Central memory CD8-positive, alpha-beta T cell (primary cell): ENCODE measurements at regions not wholly inside any gene's neighbourhood (a gene's known extent, or its start where the extent isn't known, plus 50 kb on each side); places are given as distances from the start of the nearest gene placed in this dataset.
A peak's percentile ranks its signal among the peaks of the same experiment; 100 is the strongest.
"Not testable (repeated sequence)": the region's sequence is repeated elsewhere in the genome, so short reads cannot be mapped to it uniquely, and the experiment has no call there.

Experiments
- ATAC-seq: fragments of 150-1000 bp; cut with Tn5 transposase; replicated peaks from 2 replicates; pipeline ENCODE4 v1.10.0; 2022; ENCODE audit warnings: mild to moderate bottlenecking, moderate FRiP score, moderate number of reproducible peaks; ENCODE audit not compliant: poor library complexity, severe bottlenecking; ENCODE audit errors: extremely low read depth
- DNase-seq, 2 donors: peaks; one replicate each; pipeline ENCODE4 v3.0.0; 2021; ENCODE audit warnings: low spot score in 2 of 2
- H3K27ac Mint-ChIP-seq: one replicate; pipeline ENCODE4 v1.8.0; 2022; ENCODE audit warnings: low read depth, mild to moderate bottlenecking, moderate library complexity, mixed read lengths
- H3K27me3 Mint-ChIP-seq: one replicate; pipeline ENCODE4 v1.8.0; 2022; ENCODE audit warnings: mixed read lengths
- H3K36me3 Mint-ChIP-seq: one replicate; pipeline ENCODE4 v1.8.0; 2022; ENCODE audit warnings: mild to moderate bottlenecking, moderate library complexity, mixed read lengths; ENCODE audit not compliant: insufficient read depth
- H3K4me1 Mint-ChIP-seq: one replicate; pipeline ENCODE4 v1.8.0; 2022; ENCODE audit warnings: mixed read lengths
- H3K4me3 Mint-ChIP-seq: one replicate; pipeline ENCODE4 v1.8.0; 2022; ENCODE audit warnings: mild to moderate bottlenecking, moderate library complexity, mixed read lengths
- H3K9me3 Mint-ChIP-seq: one replicate; pipeline ENCODE4 v1.8.0; 2022; ENCODE audit warnings: mixed read lengths

DNA sequence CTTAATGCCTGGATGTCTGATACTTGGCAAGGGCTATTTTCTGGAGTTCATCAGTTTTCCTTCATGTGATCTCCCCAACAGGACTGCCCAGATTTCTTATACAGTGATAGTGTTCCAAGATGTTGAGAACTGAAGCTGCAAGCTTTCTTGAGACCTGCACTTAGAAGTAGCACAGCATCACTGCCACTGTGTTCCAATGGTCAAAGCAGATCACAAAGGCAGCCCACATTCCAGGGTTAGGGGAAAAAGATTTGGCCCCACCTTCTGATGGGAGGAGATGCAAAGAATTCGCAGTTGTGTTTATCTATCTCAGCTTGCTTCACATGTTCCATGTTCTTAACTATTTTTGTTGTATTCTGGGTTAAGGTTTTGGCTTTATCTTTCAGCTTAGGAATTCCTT lies 78.2 kb downstream of the GPX5 start:
- no peak for DNase-seq
- H3K9me3 Mint-ChIP-seq = peaks cover 5% of the 10 kb centered on the region
- no peaks in the 10 kb centered on the region for H3K36me3 Mint-ChIP-seq
- H3K27me3 Mint-ChIP-seq = peaks cover 68% of the 10 kb centered on the region
- H3K27ac Mint-ChIP-seq = no peak overlapping the region
- H3K4me3 Mint-ChIP-seq = no peak overlapping the region
- no peaks in the 10 kb centered on the region for H3K4me1 Mint-ChIP-seq
- ATAC-seq = no peak

DNA sequence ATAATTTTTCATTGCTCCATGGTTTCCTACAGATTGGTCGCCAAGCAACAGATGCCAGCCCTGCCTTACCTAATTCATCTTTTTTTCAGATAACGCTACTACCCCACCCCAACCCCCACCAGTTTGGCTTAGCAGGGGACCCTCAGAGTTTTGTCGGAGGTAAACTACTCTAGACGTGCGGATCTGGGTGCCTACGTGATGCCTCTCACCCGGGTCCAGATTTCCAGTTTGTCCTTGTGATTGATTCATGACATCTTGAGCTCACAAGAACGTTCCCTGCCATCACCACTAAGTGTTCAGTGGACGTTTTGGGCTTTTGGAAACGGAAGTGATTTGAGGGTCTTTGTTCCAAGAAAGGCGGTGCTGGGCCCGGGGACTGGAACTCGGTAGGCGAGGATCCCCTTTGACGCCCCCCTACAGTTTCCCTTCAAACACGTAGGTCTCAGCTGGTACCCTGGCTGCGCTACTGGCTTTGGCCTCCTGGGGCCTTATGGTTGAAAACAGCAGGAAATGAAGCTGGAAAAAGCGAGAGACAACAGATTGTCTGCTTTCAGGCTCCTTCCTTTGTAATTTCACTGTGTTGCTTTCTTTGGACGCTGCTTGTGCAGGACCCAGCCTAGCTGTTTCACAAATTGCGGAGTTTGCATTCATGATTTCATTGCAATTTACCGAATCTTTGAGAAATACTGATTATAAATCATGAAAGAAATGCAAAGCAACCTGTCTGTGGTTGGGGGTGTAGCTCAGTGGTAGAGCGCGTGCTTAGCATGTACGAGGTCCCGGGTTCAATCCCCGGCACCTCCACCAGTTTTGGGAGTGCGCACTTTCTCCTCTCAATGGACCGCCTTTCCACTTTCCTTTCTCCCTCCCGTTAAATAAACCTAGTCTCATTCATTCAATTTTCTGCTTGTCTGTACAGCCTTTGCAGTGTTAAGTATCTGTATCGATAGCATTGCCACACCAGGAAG lies 81.0 kb downstream of the GPX5 start:
- Mint-ChIP-seq H3K36me3 (no peaks in the 10 kb centered on the region), H3K4me3 (no peak overlapping the region), H3K4me1 (no peaks in the 10 kb centered on the region), H3K27me3 (peaks cover 84% of the 10 kb centered on the region), H3K27ac (peak overlapping the region; percentile 54), H3K9me3 (no peaks in the 10 kb centered on the region)
- no peak for DNase-seq
- ATAC-seq = no peak

DNA sequence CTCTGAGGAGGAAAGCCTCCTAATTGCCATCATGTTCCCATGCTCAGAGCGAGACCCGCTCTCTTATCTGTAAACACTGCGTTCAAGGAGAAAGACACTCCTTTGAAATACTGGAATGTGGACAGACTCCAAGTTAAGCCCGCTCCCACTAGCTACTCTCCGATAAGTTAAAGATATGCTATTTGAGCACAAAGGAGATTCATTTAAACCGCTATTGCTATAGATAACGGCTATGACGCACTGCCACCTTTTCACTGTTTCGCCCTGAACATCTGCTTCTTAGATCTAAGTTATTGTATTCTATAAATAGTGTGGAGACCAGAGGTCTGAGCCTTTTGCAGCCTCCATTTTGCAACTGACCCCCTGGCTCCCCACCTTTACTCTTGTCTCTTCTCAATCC lies 82.3 kb downstream of the GPX5 start:
- H3K27me3 Mint-ChIP-seq = peaks cover 97% of the 10 kb centered on the region
- no peak overlapping the region for H3K4me3 Mint-ChIP-seq
- H3K9me3 Mint-ChIP-seq = no peaks in the 10 kb centered on the region
- DNase-seq (no peak), ATAC-seq (no peak)
- no peak overlapping the region for H3K27ac Mint-ChIP-seq
- no peaks in the 10 kb centered on the region for H3K4me1 Mint-ChIP-seq
- no peaks in the 10 kb centered on the region for H3K36me3 Mint-ChIP-seq

DNA sequence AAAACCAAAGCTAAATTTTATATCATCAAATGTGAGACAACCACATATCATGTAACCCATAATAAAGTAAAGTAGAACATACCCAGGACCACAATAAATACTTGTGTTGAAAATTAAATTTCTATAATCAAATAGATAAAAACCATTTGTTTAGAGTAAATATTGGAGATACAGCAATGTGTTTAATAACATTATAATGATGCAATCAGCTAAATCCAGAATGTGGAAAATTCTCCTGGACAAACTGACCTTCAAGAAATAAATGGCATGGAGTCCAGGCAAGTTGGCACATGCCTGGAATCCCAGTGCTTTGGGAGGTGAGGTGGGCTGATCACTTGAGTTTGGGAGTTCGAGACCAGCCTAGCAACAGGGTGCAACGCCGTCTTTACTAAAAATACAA lies 84.0 kb downstream of the GPX5 start:
- no peak overlapping the region for H3K27ac Mint-ChIP-seq
- peaks cover 2% of the 10 kb centered on the region for H3K36me3 Mint-ChIP-seq
- no peaks in the 10 kb centered on the region for H3K9me3 Mint-ChIP-seq
- H3K4me1 Mint-ChIP-seq = no peaks in the 10 kb centered on the region
- no peak overlapping the region for H3K4me3 Mint-ChIP-seq
- ATAC-seq (no peak), DNase-seq (no peak)
- H3K27me3 Mint-ChIP-seq = peaks cover 98% of the 10 kb centered on the region

DNA sequence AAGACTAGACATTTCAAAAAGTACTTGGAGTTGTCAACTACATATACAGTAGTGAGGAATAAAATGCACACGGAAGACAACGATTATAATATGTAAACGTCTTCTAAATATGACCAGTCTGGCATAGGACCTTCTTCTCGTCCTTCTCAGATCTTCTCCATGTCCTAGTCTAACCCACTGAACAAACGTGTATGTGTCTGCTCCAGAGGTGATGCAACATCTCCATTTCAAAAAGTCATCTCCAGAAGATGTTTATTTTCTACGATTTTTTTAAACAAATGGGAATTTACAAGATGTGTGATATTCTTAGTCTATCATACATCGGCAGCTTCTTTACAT lies 89.9 kb downstream of the GPX5 start:
- peaks cover 88% of the 10 kb centered on the region for H3K27me3 Mint-ChIP-seq
- H3K36me3 Mint-ChIP-seq = peaks cover 2% of the 10 kb centered on the region
- no peak for ATAC-seq
- H3K4me3 Mint-ChIP-seq = no peak overlapping the region
- no peak overlapping the region for H3K27ac Mint-ChIP-seq
- no peaks in the 10 kb centered on the region for H3K9me3 Mint-ChIP-seq
- no peak for DNase-seq
- H3K4me1 Mint-ChIP-seq = no peaks in the 10 kb centered on the region

DNA sequence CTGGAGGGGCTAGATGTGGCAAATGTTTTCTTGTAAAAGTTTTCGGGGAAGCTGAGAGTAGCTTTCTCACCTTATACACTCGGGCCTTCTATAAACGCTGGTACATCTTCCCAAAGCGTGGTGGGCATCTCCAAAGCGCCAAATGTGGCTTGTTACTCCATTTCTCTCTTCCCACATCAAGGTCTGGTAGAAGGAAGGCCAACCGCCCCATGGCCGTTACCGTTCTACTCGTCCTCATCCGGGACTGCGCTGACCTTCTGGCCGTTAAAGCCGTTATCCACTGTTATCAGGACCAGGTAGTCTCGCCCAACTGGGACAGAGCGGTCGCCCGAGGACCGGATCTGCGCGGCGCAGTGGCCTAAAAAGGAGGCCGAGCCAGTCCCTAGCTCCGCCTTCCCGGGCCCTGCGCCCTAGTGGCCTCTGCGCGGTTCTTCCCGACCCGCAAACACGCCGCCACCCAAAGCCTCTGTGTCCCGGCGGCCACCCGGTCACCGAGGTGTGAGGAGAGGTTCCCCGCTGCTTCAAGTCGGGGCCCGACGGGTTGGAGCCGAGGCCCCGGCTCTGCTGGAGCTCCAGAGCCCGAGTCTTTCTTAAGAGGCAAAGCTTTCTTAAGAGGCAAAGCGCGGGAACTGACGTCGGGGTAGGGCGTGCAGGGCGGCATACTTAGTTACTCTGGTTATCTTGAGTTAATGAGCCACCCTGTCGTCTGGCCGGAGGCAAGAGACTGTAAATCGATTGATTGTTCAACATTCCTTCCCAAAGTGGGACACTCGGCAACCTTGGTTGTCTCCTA lies 90.5 kb downstream of the GPX5 start:
- Mint-ChIP-seq H3K27me3 (peaks cover 88% of the 10 kb centered on the region), H3K4me1 (no peaks in the 10 kb centered on the region), H3K9me3 (no peaks in the 10 kb centered on the region), H3K36me3 (peaks cover 2% of the 10 kb centered on the region), H3K27ac (no peak overlapping the region), H3K4me3 (no peak overlapping the region)
- ATAC-seq = no peak
- no peak for DNase-seq

DNA sequence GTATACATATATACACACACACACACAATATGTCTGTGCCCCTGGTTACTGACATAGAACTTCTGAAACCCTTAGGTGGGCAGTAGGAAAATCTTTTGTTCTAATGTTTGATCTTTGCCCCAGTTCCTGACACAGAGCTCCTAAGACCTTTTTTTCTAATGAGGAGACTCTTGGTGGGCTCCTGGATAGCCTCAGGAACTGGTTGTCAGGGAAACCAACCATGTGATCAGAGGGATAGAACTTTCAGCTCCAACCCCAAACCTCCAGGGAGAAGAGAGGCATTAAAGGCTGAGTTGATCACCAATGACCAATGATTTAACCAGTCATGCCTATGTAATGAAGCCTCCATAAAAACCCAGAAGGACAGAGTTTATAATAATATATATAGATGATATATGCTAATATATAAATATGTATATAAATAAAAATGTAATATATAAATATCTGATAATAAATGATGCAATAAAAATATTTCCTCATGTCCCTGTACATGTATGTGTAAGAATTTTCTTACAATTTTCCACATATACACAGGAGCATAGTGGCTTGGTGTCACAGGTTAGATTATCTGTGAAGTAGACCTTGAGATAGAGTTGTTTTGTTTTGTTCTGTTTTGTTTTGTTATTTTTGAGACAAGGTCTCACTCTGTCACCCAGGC lies 93.3 kb downstream of the GPX5 start:
- Mint-ChIP-seq H3K4me1 (no peaks in the 10 kb centered on the region), H3K4me3 (no peak overlapping the region), H3K27me3 (peaks cover 69% of the 10 kb centered on the region), H3K36me3 (no peaks in the 10 kb centered on the region), H3K9me3 (no peaks in the 10 kb centered on the region), H3K27ac (no peak overlapping the region)
- ATAC-seq = no peak
- no peak for DNase-seq

DNA sequence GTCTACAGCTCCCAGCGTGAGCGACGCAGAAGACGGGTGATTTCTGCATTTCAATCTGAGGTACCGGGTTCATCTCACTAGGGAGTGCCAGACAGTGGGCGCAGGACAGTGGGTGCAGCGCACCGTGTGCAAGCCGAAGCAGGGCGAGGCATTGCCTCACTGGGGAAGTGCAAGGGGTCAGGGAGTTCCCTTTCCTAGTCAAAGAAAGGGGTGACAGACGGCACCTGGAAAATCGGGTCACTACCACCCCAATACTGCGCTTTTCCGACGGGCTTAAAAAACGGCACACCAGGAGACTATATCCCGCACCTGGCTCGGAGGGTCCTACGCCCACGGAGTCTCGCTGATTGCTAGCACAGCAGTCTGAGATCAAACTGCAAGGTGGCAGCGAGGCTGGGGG lies 95.6 kb downstream of the GPX5 start:
- H3K27ac Mint-ChIP-seq, H3K9me3 Mint-ChIP-seq, DNase-seq, ATAC-seq, H3K4me3 Mint-ChIP-seq, H3K36me3 Mint-ChIP-seq, H3K4me1 Mint-ChIP-seq: not testable (repeated sequence)
- H3K27me3 Mint-ChIP-seq = peaks cover 49% of the 10 kb centered on the region

DNA sequence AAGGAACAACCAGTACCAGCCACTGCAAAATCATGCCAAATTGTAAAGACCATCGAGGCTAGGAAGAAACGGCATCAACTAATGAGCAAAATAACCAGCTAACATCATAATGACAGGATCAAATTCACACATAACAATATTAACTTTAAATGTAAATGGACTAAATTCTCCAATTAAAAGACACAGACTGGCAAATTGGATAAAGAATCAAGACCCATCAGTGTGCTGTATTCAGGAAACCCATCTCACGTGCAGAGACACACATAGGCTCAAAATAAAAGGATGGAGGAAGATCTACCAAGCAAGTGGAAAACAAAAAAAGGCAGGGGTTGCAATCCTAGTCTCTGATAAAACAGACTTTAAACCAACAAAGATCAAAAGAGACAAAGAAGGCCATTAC lies 97.6 kb downstream of the GPX5 start:
- H3K27me3 Mint-ChIP-seq = peaks cover 30% of the 10 kb centered on the region

DNA sequence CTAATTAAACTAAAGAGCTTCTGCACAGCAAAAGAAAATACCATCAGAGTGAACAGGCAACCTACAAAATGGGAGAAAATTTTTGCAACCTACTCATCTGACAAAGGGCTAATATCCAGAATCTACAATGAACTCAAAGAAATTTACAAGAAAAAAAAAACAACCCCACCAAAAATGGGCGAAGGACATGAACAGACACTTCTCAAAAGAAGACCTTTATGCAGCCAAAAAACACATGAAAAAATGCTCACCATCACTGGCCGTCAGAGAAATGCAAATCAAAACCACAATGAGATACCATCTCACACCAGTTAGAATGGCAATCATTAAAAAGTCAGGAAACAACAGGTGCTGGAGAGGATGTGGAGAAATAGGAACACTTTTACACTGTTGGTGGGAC lies 100.7 kb downstream of the GPX5 start:
- not testable (repeated sequence) for H3K36me3 Mint-ChIP-seq, H3K4me1 Mint-ChIP-seq, ATAC-seq, DNase-seq, H3K27ac Mint-ChIP-seq, H3K9me3 Mint-ChIP-seq, H3K4me3 Mint-ChIP-seq
- H3K27me3 Mint-ChIP-seq = peaks cover 26% of the 10 kb centered on the region

More for the DNA sequence above, 97.6 kb downstream of the GPX5 start:
- DNase-seq, H3K27ac Mint-ChIP-seq, H3K4me3 Mint-ChIP-seq, H3K36me3 Mint-ChIP-seq, H3K4me1 Mint-ChIP-seq, H3K9me3 Mint-ChIP-seq, ATAC-seq: not testable (repeated sequence)

DNA sequence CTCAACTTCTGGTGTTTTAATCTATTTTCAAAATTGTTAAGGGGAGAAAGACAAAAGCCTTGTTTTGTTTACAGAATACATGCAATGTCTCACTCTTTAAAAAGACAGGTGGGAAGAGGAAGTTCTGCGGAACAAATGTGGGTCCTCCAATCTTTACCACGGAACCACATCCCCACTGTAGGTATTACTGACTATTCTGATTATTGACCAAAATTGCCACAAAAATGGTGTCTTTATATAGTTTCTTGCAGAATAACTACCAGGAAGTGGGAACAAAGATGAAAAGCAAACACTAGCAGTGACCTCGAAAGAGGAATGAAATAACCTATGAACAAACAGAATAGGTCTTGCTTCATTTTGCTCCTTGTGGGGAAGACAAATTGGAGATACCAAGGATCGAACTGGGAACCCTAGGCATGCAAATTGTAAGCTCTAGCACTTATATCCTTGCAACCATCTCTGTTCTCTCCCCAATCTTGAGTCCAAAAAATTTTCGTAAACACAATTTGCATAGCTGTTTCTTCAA lies 106.7 kb downstream of the GPX5 start:
- Mint-ChIP-seq H3K36me3 (peaks cover 4% of the 10 kb centered on the region), H3K27me3 (peaks cover 77% of the 10 kb centered on the region), H3K9me3 (no peaks in the 10 kb centered on the region), H3K4me1 (peaks cover 6% of the 10 kb centered on the region), H3K27ac (no peak overlapping the region), H3K4me3 (no peak overlapping the region)
- no peak for ATAC-seq
- DNase-seq = no peak

DNA sequence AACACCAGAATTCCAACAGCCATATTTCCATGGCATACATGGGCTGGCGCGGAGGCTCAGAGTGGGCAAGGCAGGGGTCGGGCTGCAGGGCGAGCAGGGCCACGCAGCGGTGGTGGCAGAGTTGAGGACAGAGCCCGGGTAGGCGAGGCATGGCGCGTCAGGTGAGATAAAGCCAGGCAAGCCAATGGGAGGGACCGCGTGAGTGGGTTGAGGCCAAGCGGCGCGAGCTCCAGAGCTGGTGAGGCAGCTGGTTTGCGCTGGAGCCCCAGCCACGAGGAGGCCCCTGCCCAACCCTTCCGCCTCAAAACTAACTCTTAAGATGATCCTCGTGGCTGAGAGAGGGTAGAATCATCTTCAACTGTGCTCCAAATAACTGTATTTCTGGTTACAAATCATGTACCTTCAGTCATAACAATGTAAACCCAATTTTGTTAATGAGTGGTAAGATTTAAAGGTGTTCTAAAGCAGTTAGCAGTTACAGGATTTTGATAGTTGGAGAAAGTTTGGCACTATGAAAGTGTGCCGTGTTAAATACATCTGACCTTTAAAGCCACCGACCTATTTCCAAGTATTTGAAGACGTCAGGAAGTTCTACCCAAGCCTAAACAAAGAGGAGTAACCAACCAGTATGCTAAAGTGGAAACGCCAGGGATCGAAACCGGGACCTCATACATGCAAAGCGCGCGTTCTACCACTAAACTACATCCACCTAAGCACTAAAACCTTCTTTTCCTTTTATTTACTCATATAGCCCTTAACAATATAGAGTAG lies 107.9 kb downstream of the GPX5 start:
- Mint-ChIP-seq H3K27ac (no peak overlapping the region), H3K4me1 (peaks cover 6% of the 10 kb centered on the region), H3K36me3 (peaks cover 4% of the 10 kb centered on the region), H3K9me3 (no peaks in the 10 kb centered on the region), H3K27me3 (peaks cover 89% of the 10 kb centered on the region), H3K4me3 (no peak overlapping the region)
- ATAC-seq (no peak), DNase-seq (no peak)
